ENCODE measurements at regions not wholly inside any gene's neighbourhood (a gene's known extent, or its start where the extent isn't known, plus 50 kb on each side); places are given as distances from the start of the nearest gene placed in this dataset.

DNA sequence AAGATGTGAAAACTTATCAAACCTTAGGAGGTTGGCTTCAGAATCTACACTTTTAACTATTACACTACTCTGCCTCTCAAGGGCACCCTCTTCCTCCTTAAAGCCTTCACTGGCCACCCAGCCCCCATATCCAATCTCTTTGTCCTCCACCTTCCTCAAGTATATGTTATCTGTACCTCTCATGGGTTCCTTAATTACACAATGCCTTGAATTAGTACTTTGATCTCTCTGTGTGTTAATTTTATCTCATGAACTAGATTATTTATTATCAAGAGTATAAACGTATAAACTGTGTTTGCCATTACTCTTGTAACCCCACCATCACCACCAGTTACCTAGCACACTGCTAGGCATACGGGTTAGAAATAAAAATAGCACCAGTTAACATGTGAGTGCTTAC lies 83.3 kb downstream of the NCR2 start:
- TF ChIP-seq ZFP41 (tag by site-specific recombination; IDR thresholded peaks at IDR 0.05; ENCODE audit: borderline replicate concordance) (no peak), CTCF (tag by site-specific recombination; IDR thresholded peaks at IDR 0.05) (no peak), ZNF211 (tag by site-specific recombination; IDR thresholded peaks at IDR 0.05; ENCODE audit: low read depth) (no peak), ZNF274 (IDR thresholded peaks at IDR 0.05; ENCODE audit: low read length) (no peak), ZNF274 (tag by site-specific recombination; IDR thresholded peaks at IDR 0.05; ENCODE audit: borderline replicate concordance) (no peak), HOXC10 (CRISPR knock-in tag; IDR thresholded peaks at IDR 0.05) (no peak), ZEB2 (tag by site-specific recombination; IDR thresholded peaks at IDR 0.05) (no peak), ZNF138 (tag by site-specific recombination; IDR thresholded peaks at IDR 0.05; ENCODE audit: borderline replicate concordance) (no peak), GLI2 (tag by site-specific recombination; IDR thresholded peaks at IDR 0.05; ENCODE audit: borderline replicate concordance, low read depth) (no peak), OVOL3 (tag by site-specific recombination; IDR thresholded peaks at IDR 0.05) (no peak), ZIC2 (tag by site-specific recombination; IDR thresholded peaks at IDR 0.05) (no peak), YY1 (tag by site-specific recombination; IDR thresholded peaks at IDR 0.05) (no peak)
- TF ChIP-seq, protein P1, sequence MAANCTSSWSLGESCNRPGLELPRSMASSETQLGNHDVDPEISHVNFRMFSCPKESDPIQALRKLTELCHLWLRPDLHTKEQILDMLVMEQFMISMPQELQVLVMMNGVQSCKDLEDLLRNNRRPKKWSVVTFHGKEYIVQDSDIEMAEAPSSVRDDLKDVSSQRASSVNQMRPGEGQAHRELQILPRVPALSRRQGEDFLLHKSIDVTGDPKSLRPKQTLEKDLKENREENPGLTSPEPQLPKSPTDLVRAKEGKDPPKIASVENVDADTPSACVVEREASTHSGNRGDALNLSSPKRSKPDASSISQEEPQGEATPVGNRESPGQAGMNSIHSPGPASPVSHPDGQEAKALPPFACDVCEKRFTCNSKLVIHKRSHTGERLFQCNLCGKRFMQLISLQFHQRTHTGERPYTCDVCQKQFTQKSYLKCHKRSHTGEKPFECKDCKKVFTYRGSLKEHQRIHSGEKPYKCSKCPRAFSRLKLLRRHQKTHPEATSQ (tag by site-specific recombination; IDR thresholded peaks at IDR 0.05): no peak
